Endodermal cell (in vitro differentiated cells): ENCODE measurements at regions not wholly inside any gene's neighbourhood (a gene's known extent, or its start where the extent isn't known, plus 50 kb on each side); places are given as distances from the start of the nearest gene placed in this dataset.

Source experiments
- DNase-seq: peaks from one replicate; pipeline ENCODE4 v3.0.0-alpha.2; 2017
- H3K27ac ChIP-seq: 2 replicates; pipeline ENCODE4 v1.5.1; 2013; ENCODE audit warnings: mild to moderate bottlenecking, low read depth, low read length, moderate library complexity
- H3K27me3 ChIP-seq: 2 replicates; pipeline ENCODE4 v1.6.1; 2013; ENCODE audit warnings: mild to moderate bottlenecking, low read length, moderate library complexity; ENCODE audit not compliant: insufficient read depth, control insufficient read depth, poor library complexity, severe bottlenecking
- H3K36me3 ChIP-seq: 2 replicates; pipeline ENCODE4 v1.7.0; 2013; ENCODE audit warnings: mild to moderate bottlenecking, low read length, moderate library complexity; ENCODE audit not compliant: control insufficient read depth, insufficient read depth
- H3K4me1 ChIP-seq: one replicate; pipeline ENCODE4 v1.7.0; 2013; ENCODE audit warnings: low read length; ENCODE audit not compliant: control insufficient read depth, insufficient read depth
- H3K4me3 ChIP-seq: 2 replicates; pipeline ENCODE4 v1.5.1; 2013; ENCODE audit warnings: mild to moderate bottlenecking, low read length, moderate library complexity
- H3K9ac ChIP-seq: 2 replicates; pipeline ENCODE4 v1.6.1; 2013; ENCODE audit warnings: mild to moderate bottlenecking, low read length, moderate library complexity; ENCODE audit not compliant: poor library complexity, severe bottlenecking; ENCODE audit errors: extremely low read depth
- H3K9me3 ChIP-seq: 2 replicates; pipeline ENCODE4 v1.6.1; 2013; ENCODE audit warnings: mild to moderate bottlenecking, low read length, moderate library complexity; ENCODE audit not compliant: control insufficient read depth
- H3K27ac Mint-ChIP-seq: 2 replicates; pipeline ENCODE4 v1.8.0; 2020; ENCODE audit warnings: mixed read lengths
- H3K27me3 Mint-ChIP-seq: 2 replicates; pipeline ENCODE4 v1.8.0; 2021; ENCODE audit warnings: mild to moderate bottlenecking, mixed read lengths; ENCODE audit not compliant: insufficient read depth
- H3K36me3 Mint-ChIP-seq: 2 replicates; pipeline ENCODE4 v1.8.0; 2020; ENCODE audit warnings: low read depth, mixed read lengths
- H3K4me1 Mint-ChIP-seq: 2 replicates; pipeline ENCODE4 v1.8.0; 2020; ENCODE audit warnings: mixed read lengths
- H3K4me3 Mint-ChIP-seq: 2 replicates; pipeline ENCODE4 v1.8.0; 2020; ENCODE audit warnings: mild to moderate bottlenecking, moderate library complexity, mixed read lengths
- H3K9me3 Mint-ChIP-seq: 2 replicates; pipeline ENCODE4 v1.8.0; 2020; ENCODE audit warnings: mild to moderate bottlenecking, mixed read lengths
- CTCF ChIP-seq: fragments of 200-600 bp; sonication (generic); conservative IDR thresholded peaks from 2 replicates; pipeline ENCODE4 v1.5.0; 2021; ENCODE audit warnings: antibody characterized with exemption, mild to moderate bottlenecking
- WGBS, 2 experiments: methylation state at CpG; one replicate each; pipeline versions ENCODE4 v1.1.5 to v1.1.7; 2013; ENCODE audit warnings: missing lambda C conversion rate in 2 of 2, mixed read lengths in 1 of 2; ENCODE audit not compliant: insufficient coverage in 1 of 2, insufficient read length in 1 of 2; 5-methylcytosine and 5-hydroxymethylcytosine counted together

GRCh38 chr2:22795287-22795866 lies 589.6 kb upstream of the KLHL29 start:
- Mint-ChIP-seq H3K4me1 (peaks cover 24% of the 10 kb centered on the region), H3K9me3 (no peaks in the 10 kb centered on the region), H3K27me3 (peaks cover 56% of the 10 kb centered on the region), H3K27ac (no peak overlapping the region), H3K36me3 (no peaks in the 10 kb centered on the region), H3K4me3 (no peak overlapping the region)
- Histone ChIP-seq H3K4me1 (peaks cover 8% of the 10 kb centered on the region), H3K27me3 (peaks cover 42% of the 10 kb centered on the region), H3K27ac (no peak overlapping the region), H3K4me3 (no peak overlapping the region), H3K9ac (no peak overlapping the region), H3K9me3 (no peaks in the 10 kb centered on the region), H3K36me3 (no peaks in the 10 kb centered on the region)
- no peak for TF ChIP-seq CTCF
- DNase-seq = peak; percentile 68
- 58 to 80% methylated on average over 2 to 3 of the region's 3 CpGs for WGBS, 2 experiments

- Mint-ChIP-seq H3K36me3 (no peaks in the 10 kb centered on the region), H3K4me1 (peaks cover 16% of the 10 kb centered on the region), H3K27me3 (peaks cover 39% of the 10 kb centered on the region), H3K27ac (no peak overlapping the region), H3K9me3 (no peaks in the 10 kb centered on the region), H3K4me3 (no peak overlapping the region)
- Histone ChIP-seq H3K9me3 (no peaks in the 10 kb centered on the region), H3K27ac (no peak overlapping the region), H3K4me3 (no peak overlapping the region), H3K27me3 (peaks cover 33% of the 10 kb centered on the region), H3K36me3 (no peaks in the 10 kb centered on the region), H3K9ac (no peak overlapping the region), H3K4me1 (peaks cover 8% of the 10 kb centered on the region)
- TF ChIP-seq CTCF = no peak
- WGBS, 2 experiments = 100% methylated on average over 1 of the region's 1 CpG; no CpG with 5 or more reads in 1 of the 2 experiments
- no peak for DNase-seq
Measured at GRCh38 chr2:22798386-22798785, 586.6 kb upstream of the KLHL29 start.

- peak; percentile 45 for DNase-seq
- H3K4me3 Mint-ChIP-seq = no peak overlapping the region
- H3K9me3 ChIP-seq = peaks cover 17% of the 10 kb centered on the region
Measured at GRCh38 chr2:22800412-22800811, 584.6 kb upstream of the KLHL29 start.

More at GRCh38 chr2:22800412-22800811, 584.6 kb upstream of the KLHL29 start:
- Histone ChIP-seq H3K4me3 (no peak overlapping the region), H3K4me1 (peaks cover 3% of the 10 kb centered on the region), H3K9ac (no peak overlapping the region), H3K36me3 (no peaks in the 10 kb centered on the region), H3K27ac (peak overlapping the region; percentile 47), H3K27me3 (peaks cover 21% of the 10 kb centered on the region)
- no peak for TF ChIP-seq CTCF
- Mint-ChIP-seq H3K27me3 (peaks cover 27% of the 10 kb centered on the region), H3K27ac (no peak overlapping the region), H3K9me3 (peaks cover 17% of the 10 kb centered on the region), H3K36me3 (peaks cover 2% of the 10 kb centered on the region), H3K4me1 (peaks cover 13% of the 10 kb centered on the region)
- 82% methylated on average over 1 of the region's 1 CpG; no CpG with 5 or more reads in 1 of the 2 experiments for WGBS, 2 experiments
